Activated T-cell treated with anti-CD3 and anti-CD28 coated beads, Interleukin-2, amount 50 U/mL, for 48 hours (primary cell): ENCODE measurements at regions not wholly inside any gene's neighbourhood (a gene's known extent, or its start where the extent isn't known, plus 50 kb on each side); places are given as distances from the start of the nearest gene placed in this dataset.

ENCODE experiments used
- DNase-seq, 2 experiments: peaks; one replicate each; pipeline ENCODE4 v3.0.0-alpha.2; 2020

DNA sequence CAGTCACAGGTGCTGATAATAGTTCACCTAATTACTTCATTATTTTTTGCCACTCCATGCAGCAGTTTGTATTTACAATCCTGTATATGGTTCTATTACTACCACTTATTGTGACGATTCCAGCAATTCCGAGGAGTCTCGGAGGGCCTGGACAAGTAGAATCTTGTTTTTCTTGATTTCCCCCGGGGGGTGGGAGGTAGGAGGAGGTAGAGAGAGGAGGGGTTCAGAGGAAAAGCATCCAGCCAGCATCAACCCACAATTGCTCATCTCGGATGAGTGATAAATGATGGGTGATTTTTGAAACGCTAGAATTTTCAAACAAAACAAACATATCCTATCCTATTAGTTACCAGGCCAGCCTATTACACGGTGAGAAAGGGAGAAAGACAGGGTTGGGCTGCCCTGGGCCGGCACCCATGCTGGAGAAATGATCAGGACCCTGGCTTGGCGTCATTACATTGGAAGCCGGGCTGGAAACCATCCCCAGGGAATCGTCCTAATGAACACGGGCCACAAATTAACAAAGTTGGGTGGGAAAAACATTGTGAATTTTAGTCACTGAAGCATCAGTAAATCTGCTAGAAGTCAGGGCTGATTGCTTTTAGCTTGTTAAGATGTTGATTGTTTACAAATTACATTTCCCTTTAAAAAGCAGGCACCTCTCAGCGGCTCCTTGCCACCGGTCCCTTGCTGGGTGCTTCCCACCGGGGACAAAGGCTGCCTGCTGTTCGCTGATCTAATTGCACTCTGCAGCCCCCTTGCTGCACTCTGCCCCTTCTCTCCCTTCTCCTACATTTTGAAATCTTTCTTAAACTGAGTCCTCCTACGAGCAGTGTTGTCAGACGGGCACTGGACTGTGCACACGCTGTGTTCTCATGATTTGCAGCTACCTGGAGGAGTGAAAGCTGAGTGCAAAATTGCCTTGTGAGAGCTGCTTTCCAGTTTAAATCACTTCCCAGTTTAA is 95.5 kb downstream of the FAM204A start:
- no peak for DNase-seq

DNA sequence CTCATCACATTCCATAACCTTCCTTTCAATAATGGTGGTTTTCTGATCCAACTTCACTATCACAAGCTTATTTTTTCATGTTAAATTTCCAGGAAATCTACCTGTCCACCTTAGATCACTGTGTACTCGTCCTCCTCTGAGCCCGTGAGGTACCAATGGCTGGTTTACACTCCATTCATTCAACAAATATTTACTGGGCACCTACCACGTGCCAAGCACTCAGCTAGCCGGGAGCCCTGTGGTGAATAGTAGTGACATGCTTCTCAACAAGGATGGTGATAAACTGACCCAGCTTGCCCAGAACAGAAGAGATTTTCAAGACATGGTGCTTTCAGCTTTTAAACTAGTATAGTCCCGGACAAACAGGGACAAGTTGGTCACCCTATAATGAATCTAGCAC is 98.2 kb downstream of the FAM204A start:
- no peak for DNase-seq

DNA sequence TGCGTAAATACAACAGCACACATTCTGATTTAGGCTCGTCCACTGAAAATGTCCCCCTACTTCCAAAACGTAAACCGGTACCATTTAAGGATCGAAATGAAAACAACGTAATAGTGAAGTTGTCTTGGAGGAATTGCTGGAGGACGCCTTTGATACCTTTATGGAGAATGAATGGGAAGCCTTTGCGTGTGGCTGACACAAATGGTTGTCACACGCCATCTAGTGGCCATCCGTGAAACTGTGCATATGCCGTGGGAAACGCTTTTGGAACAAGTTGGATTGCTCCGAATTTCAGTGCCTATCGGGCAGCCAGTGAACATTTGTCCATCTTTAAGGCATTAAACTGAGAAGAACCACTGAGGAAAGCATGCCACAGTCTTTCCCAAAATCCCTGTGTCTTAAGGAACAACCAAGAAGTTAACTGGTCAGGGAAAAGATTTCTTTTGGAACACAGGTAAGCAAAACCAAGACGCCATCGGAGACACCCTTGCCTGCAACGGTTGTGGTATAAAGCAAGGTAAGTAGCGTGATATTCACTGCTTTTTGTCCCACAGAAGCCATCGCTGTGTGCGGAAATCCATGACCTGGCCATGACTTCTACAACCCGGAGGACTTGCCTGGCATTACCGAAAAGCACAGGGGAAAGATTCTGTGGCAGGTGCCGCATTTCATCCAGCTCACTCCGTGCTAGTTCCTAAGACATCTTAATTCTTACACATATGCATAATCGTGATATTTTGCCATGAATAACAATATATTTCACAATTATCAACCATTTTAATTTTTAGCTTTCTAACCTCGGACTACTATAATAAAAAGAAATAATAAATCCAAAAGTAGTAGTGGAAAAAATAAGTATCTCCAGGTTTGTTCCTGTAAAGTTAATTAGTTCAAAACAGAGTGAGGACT is 100.6 kb downstream of the FAM204A start:
- DNase-seq, result peak; percentile 80 to 82

DNA sequence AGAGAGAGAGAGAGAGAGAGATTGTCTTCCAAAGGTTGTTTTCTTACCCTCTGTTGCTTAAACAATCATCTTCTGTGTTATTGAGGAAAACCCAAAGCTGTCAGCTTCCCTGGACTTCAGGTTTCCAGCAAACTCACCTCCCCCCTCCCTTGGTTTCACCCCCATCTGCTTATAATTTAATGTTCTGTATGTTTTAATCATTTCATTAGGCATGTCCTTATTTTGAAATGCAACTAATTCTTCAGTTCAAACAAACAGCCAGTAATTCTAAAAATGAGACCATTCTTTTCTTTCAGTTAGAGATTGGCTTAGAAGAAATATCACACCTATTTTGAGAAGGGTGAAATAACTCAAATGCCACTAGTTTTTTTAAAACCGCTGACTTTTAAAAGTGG is 102.9 kb downstream of the FAM204A start:
- no peak for DNase-seq

DNA sequence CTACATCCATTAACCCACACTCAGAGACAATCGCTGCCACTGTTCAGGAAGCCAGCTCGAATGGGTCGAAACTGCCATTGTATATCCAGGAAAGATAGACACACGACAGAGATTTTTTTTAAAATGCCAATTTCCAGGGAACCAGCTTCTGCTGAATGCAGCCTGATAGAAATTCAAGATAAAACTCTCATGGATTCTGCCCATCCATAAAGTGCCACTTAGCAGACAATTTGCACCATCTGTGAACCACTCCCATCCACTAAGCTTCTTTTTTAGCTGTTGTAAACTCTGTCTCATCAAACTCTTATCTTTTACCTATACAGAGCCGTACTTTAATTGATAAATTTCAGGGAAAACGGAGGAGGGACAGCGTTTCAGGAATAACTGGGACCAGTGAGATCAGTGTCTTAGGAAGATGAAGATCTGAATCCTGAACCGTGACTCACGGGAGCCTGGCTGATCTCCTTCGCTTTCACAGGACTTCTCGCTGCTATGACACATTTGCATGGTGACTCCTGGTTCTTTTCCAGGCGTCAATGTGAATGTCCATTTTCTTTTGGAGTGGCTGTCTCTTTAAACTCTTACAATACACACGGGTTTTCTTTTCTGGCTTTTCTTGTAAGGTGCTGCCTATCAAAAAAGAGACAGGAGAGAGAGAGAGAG is 103.4 kb downstream of the FAM204A start:
- DNase-seq, result no peak

DNA sequence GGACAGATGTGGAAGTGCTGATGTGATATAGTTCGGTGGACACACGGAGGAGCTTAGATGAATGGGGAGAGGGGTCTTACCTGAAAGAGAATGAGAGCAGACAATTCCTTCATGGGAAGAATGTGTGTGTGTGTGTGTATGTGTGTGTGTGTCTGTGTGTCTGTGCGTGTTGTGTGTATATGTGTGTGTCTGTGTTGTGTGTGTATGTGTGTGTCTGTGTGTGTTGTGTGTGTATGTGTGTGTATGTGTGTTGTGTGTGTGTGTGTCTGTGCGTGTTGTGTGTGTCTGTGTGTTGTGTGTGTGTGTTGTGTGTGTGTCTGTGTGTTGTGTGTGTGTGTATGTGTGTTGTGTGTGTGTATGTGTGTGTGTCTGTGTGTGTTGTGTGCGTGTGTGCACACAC is 104.2 kb downstream of the FAM204A start:
- no peak for DNase-seq

- no peak for DNase-seq
Measured at GRCh38 chr10:118234683-118235082, 107.4 kb downstream of the FAM204A start.

DNA sequence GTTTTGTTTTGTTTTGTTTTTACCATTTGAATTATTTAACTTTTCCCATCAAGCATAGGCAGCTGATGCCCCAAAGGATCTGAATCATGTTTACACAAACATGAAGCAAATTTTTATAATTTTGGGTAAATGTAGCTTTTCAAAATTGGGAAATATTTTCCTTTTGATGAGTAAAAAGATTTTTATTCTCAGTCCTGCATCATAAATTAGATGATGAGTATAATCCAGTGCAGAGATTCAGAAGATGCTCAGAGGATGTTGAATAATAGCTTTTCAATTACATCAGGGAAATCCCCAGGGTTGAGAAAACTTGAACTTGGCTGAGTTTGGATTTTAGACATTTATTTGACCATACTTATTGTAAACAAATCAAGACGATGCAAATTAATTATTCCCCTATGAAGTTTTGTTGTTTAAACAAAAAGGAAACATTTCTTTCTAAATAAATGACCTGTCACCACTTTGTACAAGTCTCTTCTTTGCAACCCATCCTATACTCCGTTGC is 121.7 kb downstream of the FAM204A start:
- no peak for DNase-seq

DNA sequence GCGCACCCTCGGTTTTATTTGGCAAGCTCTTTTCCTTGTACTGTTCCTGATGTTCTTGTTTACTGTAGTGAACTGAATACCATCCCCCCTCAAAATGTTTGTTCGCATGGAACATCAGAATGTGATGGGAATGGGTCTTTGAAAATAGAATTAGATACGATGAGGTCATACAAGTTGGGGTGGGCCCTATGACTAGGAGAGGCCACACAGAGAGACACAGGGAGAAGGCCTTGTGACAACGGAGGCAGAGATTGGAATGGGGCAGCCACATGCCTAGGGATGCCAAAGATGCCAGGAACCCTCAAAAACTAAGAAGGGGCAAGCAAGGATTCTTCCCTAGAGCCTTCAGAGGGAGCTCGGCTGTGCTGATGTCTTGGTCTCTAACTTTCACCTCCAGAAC is 123.6 kb downstream of the FAM204A start:
- DNase-seq, result no peak

GRCh38 chr10:118216571-118217170 is 125.5 kb downstream of the FAM204A start:
- no peak for DNase-seq

DNA sequence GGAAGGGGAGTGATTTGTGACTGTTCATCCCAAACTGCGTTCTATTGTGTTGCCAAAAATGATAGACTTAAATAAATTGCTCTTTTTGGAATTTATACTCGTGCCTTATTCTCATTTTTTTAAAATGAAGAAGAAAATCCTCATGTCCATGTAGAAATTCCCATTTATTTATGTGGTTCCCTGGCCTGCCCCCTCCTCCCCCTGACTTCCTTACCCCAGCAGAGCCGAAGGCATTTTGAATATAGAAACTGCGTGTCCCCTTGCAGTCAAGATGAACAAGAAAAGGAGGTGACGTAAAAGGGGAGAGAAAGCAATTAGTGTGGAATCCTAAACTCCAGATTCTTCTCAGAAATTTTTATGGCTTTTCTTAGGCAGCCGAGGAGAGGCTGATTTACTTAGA is 126.1 kb downstream of the FAM204A start:
- DNase-seq, result no peak

DNA sequence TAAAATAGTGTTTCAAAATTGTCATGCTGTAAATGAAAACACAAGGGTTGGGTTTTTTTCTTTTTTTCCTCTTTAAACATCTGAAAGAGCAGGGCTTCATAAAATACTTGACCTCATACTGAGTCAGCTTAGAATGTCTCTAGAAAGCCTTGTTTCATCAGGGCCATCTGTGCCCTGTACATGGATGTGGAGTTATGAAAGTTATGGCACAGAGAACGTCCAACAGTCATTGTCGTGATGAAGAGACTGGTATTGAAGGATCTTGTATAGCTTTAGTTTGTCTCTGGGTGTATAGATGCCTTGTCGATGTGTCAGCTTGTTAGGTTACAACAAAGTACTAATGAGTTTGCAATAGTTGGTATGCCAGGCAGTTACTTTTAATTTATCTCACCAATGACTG is 127.3 kb downstream of the FAM204A start:
- DNase-seq, result no peak

- DNase-seq, result no peak
Measured at GRCh38 chr10:118213436-118213835, 128.7 kb downstream of the FAM204A start.

- DNase-seq, result no peak
Measured at GRCh38 chr10:118210276-118210675, 131.8 kb downstream of the FAM204A start.

- no peak for DNase-seq
Measured at GRCh38 chr10:118209215-118209614, 132.9 kb downstream of the FAM204A start.

- no peak for DNase-seq
Measured at GRCh38 chr10:118207470-118208007, 134.6 kb downstream of the FAM204A start.

DNA sequence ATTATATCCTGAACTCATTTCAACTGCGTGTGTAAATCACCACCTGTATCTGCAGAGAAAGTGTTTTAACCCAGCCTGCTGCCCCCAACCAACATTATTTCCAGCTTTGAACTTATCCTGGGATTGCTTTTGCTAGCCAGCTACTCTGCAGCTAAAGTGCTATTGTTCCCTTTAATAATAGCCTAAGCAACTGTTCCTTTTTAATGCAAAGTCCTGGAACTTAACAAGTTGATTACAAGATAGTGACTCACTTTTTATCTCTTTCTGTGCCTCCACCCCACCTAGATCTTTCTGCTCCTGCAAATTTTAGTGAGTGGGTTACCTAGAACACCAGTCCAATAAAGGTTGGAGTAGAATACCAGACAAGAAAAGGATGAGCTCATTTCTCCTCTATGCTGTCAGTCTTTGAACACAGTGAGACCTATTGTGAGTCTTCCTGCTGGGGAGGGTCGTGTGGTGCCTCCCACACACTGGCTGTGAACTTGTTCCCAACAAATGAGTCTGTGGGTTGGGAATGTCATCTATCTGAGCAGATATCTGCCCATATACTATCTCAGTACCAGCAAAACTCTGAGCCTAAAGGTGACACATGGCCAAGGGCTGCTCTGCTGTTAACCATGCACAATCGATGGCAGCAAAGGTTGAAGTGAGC is 137.7 kb downstream of the FAM204A start:
- DNase-seq, result no peak

GRCh38 chr10:118203461-118203860 is 138.7 kb downstream of the FAM204A start:
- no peak for DNase-seq

GRCh38 chr10:118195729-118196128 is 146.4 kb downstream of the FAM204A start:
- DNase-seq, result no peak

GRCh38 chr10:118193642-118194041 is 146.9 kb upstream of the RAB11FIP2 start:
- DNase-seq, result no peak

GRCh38 chr10:118181021-118181420 is 134.3 kb upstream of the RAB11FIP2 start:
- DNase-seq, result no peak

DNA sequence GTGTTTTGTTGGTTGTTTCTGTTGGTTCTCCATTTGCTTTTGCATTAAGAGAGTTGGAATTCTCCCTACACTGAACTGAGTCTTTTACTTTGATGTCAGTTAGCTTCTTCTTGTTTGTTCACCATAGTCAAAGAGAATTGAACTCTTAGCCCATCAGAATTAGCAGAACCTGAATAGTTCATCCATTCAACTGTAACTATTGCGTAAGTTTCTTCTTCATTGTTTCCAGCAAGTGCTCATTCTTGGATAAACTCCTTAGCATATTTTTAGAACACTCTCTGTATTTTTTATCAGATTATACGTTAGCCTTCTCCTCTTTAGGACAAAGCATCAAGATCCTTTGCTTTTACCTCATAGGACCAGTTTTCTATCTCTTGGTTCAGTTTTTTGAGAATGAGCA is 128.4 kb upstream of the RAB11FIP2 start:
- no peak for DNase-seq
